ENCODE measurements at regions not wholly inside any gene's neighbourhood (a gene's known extent, or its start where the extent isn't known, plus 50 kb on each side); places are given as distances from the start of the nearest gene placed in this dataset.
"Not testable (repeated sequence)": the region's sequence is repeated elsewhere in the genome, so short reads cannot be mapped to it uniquely, and the experiment has no call there.

DNA sequence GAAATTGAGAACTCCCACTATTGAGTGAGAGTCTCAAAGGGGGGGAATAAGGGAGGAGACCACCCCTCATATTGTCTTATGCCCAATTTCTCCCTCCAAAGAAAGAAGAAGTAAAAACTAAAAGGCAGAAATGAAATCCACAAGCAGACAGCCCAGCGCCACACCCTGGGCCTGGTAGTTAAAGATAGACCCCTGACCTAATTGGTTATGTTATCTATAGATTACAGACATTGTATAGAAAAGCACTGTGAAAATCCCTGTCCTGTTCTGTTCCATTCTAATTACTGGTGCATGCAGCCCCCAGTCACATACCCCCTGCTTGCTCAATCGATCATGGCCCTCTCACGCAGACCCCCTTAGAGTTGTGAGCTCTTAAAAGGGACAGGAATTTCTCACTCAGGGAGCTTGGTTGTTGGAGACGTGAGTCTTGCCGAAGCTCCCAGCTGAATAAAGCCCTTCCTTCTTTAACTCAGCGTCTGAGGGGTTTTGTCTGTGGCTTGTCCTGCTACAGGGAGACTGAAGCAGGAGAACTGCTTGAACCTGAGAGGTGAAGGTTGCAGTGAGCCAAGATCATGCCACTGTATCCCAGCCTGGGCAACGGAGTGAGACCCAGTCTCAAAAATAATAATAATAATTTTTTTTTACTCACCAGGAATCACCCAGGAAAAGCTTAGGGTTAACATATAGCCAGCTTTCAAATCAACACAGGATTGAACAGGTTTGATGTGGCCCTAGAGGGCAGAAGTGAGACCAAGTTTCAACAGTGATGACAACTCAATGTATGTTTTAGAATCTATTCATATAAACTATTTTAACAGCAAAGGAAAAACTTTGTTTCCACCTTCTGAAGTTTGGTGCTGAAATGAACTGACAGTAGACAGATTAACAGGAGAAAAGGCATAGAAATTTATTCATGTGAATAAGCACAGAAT, 181.4 kb upstream of the NDUFV2 start:
- H3K4me1 Mint-ChIP-seq (ENCODE audit: low read depth); H3K4me3 Mint-ChIP-seq; H3K9me3 Mint-ChIP-seq; H3K27me3 Mint-ChIP-seq; intact Hi-C loops (cut with micrococcal nuclease); DNase-seq; H3K27ac Mint-ChIP-seq; POLR2A ChIA-PET; ATAC-seq; H3K36me3 Mint-ChIP-seq (ENCODE audit: low read depth); CTCF ChIA-PET: not testable (repeated sequence)

DNA sequence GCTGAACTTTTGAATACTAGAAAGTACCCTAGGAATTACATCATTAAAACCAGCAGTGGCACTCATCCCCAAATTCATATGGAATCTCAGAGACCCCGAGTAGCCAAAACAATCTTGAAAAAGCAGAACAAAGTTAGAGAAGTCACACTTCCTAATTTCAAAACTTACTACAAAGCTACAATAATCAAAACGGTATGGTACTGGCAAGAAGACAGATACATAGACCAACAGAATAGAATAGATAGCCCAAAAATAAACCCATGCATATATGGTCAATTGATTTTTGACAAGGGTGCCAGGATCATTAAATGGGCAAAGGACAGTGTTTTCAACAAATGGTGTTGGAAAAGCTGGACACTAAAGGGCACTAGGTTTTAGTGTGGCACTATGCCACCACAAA, 176.0 kb upstream of the NDUFV2 start:
- Mint-ChIP-seq H3K36me3 (ENCODE audit: low read depth) (no peaks in the 10 kb centered on the region), H3K27ac (no peak overlapping the region), H3K4me3 (no peak overlapping the region), H3K4me1 (ENCODE audit: low read depth) (no peaks in the 10 kb centered on the region), H3K27me3 (no peaks in the 10 kb centered on the region), H3K9me3 (peaks cover 14% of the 10 kb centered on the region)
- ChIA-PET CTCF (no interaction called here), POLR2A (no interaction called here)
- TF ChIP-seq, protein P1, sequence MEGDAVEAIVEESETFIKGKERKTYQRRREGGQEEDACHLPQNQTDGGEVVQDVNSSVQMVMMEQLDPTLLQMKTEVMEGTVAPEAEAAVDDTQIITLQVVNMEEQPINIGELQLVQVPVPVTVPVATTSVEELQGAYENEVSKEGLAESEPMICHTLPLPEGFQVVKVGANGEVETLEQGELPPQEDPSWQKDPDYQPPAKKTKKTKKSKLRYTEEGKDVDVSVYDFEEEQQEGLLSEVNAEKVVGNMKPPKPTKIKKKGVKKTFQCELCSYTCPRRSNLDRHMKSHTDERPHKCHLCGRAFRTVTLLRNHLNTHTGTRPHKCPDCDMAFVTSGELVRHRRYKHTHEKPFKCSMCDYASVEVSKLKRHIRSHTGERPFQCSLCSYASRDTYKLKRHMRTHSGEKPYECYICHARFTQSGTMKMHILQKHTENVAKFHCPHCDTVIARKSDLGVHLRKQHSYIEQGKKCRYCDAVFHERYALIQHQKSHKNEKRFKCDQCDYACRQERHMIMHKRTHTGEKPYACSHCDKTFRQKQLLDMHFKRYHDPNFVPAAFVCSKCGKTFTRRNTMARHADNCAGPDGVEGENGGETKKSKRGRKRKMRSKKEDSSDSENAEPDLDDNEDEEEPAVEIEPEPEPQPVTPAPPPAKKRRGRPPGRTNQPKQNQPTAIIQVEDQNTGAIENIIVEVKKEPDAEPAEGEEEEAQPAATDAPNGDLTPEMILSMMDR (IDR thresholded peaks at IDR 0.05): no peak
- DNase-seq: no peak
- intact Hi-C loops (cut with micrococcal nuclease): no loop called here
- ATAC-seq: no peak

DNA sequence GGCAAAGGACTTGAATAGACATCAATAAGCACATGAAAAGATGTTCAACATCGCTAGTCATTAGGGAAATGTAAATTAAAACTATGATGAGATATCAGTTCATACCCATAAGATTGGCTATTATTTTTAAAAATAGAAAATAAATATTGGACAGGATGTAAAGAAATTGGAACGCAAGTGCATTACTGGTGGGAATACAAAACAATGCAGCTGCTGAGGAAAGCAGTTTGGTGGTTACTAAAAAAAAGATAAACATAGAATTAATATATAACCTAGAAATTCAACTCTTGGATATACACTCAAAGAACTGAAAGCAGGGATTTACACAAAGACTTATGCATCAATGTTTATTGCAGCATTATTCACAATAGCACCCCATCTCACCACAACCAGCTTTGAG, 174.5 kb upstream of the NDUFV2 start:
- DNase-seq: no peak
- intact Hi-C loops (cut with micrococcal nuclease): no loop called here
- ChIA-PET CTCF (no interaction called here), POLR2A (no interaction called here)
- Mint-ChIP-seq H3K4me1 (ENCODE audit: low read depth) (no peaks in the 10 kb centered on the region), H3K9me3 (peaks cover 14% of the 10 kb centered on the region), H3K36me3 (ENCODE audit: low read depth) (no peaks in the 10 kb centered on the region), H3K27ac (no peak overlapping the region), H3K4me3 (no peak overlapping the region), H3K27me3 (no peaks in the 10 kb centered on the region)
- TF ChIP-seq, protein P1 (IDR thresholded peaks at IDR 0.05): no peak
- no peak for ATAC-seq

DNA sequence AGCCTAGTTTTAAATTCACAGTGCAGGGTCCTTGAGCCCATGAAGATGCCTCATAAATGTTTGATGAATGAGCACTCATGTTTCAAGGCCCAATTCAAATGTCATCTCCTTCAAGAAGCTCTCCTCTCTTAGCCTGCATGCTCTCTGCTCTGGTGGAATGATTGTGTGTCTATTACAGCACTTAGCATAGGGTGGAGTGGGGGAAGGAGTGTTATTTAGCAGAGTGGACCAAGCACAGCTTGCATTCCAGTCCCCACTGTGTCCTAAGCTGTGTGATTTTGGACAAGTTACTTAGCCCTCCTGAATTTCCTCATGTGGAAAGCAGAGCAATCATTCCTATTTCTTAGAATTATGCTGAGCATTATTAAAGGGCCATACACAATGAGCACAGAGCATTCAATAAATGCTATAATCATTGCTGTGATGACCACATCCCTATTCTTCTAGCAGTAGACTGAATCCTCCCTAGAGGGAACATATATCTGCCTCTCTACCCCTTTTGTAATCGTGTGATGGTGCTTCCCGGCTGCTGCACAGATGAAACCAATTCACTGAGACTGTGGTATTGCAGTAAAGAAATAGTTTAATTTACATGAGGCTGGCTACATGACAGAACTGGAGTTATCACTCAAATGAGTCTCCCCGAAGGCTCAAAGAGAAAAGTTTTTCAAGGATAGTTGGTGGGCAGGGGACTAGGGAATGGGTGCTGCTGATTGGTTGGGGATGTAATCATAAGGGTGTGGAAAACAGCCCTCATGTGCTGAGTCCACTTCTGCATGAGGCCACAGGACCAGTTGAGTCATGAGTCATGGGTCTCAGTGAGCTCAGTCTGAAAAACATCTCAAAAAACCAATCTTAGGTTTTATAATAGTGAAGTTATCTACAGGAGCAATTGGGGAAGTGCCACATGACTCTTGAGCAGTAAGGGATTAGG, 173.4 kb upstream of the NDUFV2 start:
- TF ChIP-seq, protein P1 (IDR thresholded peaks at IDR 0.05): no peak
- CTCF ChIA-PET: no interaction called here
- H3K9me3 Mint-ChIP-seq: peaks cover 14% of the 10 kb centered on the region

DNA sequence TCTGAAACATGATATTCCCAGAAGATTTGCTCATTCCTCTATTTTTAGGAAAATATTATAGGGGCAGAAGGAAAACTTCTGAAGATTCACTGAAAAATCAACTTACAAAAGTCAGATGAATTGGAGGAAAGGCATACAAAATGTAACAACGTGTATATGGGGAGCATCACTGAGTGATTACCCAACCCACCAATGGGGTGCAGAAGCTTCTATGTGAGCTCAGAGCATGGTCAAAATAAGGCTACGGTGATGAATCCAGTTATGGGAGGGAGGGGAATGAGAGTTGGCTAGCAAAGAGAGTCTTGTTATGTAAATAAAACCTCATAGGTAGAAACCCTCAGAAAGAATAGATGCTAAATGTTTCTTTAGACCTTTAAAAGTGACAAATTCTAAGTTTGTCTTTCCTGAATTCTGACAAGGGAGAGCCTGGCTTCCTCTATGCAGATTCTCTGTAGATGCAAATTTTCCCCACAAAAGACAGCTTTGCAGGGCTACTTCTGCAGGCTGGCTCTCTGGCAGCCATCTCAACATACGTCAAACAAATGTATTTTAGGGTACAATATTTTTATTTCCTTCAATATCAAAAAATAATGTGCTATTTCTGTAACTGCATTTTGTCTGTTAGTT, 171.4 kb upstream of the NDUFV2 start:
- TF ChIP-seq, protein P1 (IDR thresholded peaks at IDR 0.05): no peak
- no peaks in the 10 kb centered on the region for H3K27me3 Mint-ChIP-seq
- intact Hi-C loops (cut with micrococcal nuclease): no loop called here
- H3K4me1 Mint-ChIP-seq (ENCODE audit: low read depth): no peaks in the 10 kb centered on the region
- no peaks in the 10 kb centered on the region for H3K36me3 Mint-ChIP-seq (ENCODE audit: low read depth)
- no peak overlapping the region for H3K4me3 Mint-ChIP-seq
- ChIA-PET POLR2A (no interaction called here), CTCF (interaction anchor here (0.7 to 1.2 kb wide), 2 partner anchors 235 to 271 kb away, joined by 3 read pairs; no protein-coding TSS in a partner anchor)
- H3K9me3 Mint-ChIP-seq: peaks cover 12% of the 10 kb centered on the region
- ATAC-seq (no peak), DNase-seq (no peak)
- H3K27ac Mint-ChIP-seq: no peak overlapping the region

More for the DNA sequence above, 173.4 kb upstream of the NDUFV2 start:
- no peaks in the 10 kb centered on the region for H3K4me1 Mint-ChIP-seq (ENCODE audit: low read depth)
- intact Hi-C loops (cut with micrococcal nuclease): no loop called here
- no peak overlapping the region for H3K27ac Mint-ChIP-seq
- no peak for DNase-seq
- H3K4me3 Mint-ChIP-seq: no peak overlapping the region
- no peaks in the 10 kb centered on the region for H3K36me3 Mint-ChIP-seq (ENCODE audit: low read depth)
- POLR2A ChIA-PET: no interaction called here
- ATAC-seq: no peak
- H3K27me3 Mint-ChIP-seq: no peaks in the 10 kb centered on the region
